ENCODE measurements at regions not wholly inside any gene's neighbourhood (a gene's known extent, or its start where the extent isn't known, plus 50 kb on each side); places are given as distances from the start of the nearest gene placed in this dataset.
"Not testable (repeated sequence)": the region's sequence is repeated elsewhere in the genome, so short reads cannot be mapped to it uniquely, and the experiment has no call there.

- Histone ChIP-seq H3K36me3 (ENCODE audit: control insufficient read depth, insufficient read depth, low read length) (no peaks in the 10 kb centered on the region), H3K27me3 (ENCODE audit: control insufficient read depth, insufficient read depth, low read length) (no peaks in the 10 kb centered on the region), H3K4me1 (ENCODE audit: control insufficient read depth, insufficient read depth, low read length) (peaks cover 38% of the 10 kb centered on the region), H3K27ac (ENCODE audit: low read depth, low read length) (peak overlapping the region; percentile 91), H3K9ac (ENCODE audit: low read length) (no peak overlapping the region), H3K4me3 (ENCODE audit: low read length) (no peak overlapping the region)
These were observed 50.1 kb upstream of the SIRPA start for GRCh38 chr20:1845163-1845523.

- no peak overlapping the region for H3K9ac ChIP-seq (ENCODE audit: low read length)
- H3K4me1 ChIP-seq (ENCODE audit: control insufficient read depth, insufficient read depth, low read length), result peaks cover 38% of the 10 kb centered on the region
- no peaks in the 10 kb centered on the region for H3K36me3 ChIP-seq (ENCODE audit: control insufficient read depth, insufficient read depth, low read length)
- no peak overlapping the region for H3K4me3 ChIP-seq (ENCODE audit: low read length)
- no peaks in the 10 kb centered on the region for H3K27me3 ChIP-seq (ENCODE audit: control insufficient read depth, insufficient read depth, low read length)
- H3K27ac ChIP-seq (ENCODE audit: low read depth, low read length), result peak overlapping the region; percentile 91
These were observed 50.7 kb upstream of the SIRPA start for GRCh38 chr20:1844325-1845162.

- no peaks in the 10 kb centered on the region for H3K36me3 ChIP-seq (ENCODE audit: control insufficient read depth, insufficient read depth, low read length)
- no peak overlapping the region for H3K9ac ChIP-seq (ENCODE audit: low read length)
- no peak overlapping the region for H3K4me3 ChIP-seq (ENCODE audit: low read length)
- H3K27me3 ChIP-seq (ENCODE audit: control insufficient read depth, insufficient read depth, low read length), result no peaks in the 10 kb centered on the region
- peaks cover 38% of the 10 kb centered on the region for H3K4me1 ChIP-seq (ENCODE audit: control insufficient read depth, insufficient read depth, low read length)
- peak overlapping the region; percentile 91 for H3K27ac ChIP-seq (ENCODE audit: low read depth, low read length)
These were observed 52.9 kb upstream of the SIRPA start for GRCh38 chr20:1842281-1842680.

- Histone ChIP-seq H3K36me3 (ENCODE audit: control insufficient read depth, insufficient read depth, low read length) (no peaks in the 10 kb centered on the region), H3K27ac (ENCODE audit: low read depth, low read length) (peak overlapping the region; percentile 91), H3K4me1 (ENCODE audit: control insufficient read depth, insufficient read depth, low read length) (peaks cover 38% of the 10 kb centered on the region), H3K4me3 (ENCODE audit: low read length) (no peak overlapping the region), H3K27me3 (ENCODE audit: control insufficient read depth, insufficient read depth, low read length) (no peaks in the 10 kb centered on the region), H3K9ac (ENCODE audit: low read length) (no peak overlapping the region)
These were observed 53.6 kb upstream of the SIRPA start for GRCh38 chr20:1841554-1842140.

GRCh38 chr20:1840817-1841553 lies 54.2 kb upstream of the SIRPA start:
- no peak overlapping the region for H3K9ac ChIP-seq (ENCODE audit: low read length)
- no peaks in the 10 kb centered on the region for H3K27me3 ChIP-seq (ENCODE audit: control insufficient read depth, insufficient read depth, low read length)
- H3K36me3 ChIP-seq (ENCODE audit: control insufficient read depth, insufficient read depth, low read length), result no peaks in the 10 kb centered on the region
- H3K4me1 ChIP-seq (ENCODE audit: control insufficient read depth, insufficient read depth, low read length), result peaks cover 38% of the 10 kb centered on the region
- peak overlapping the region; percentile 91 for H3K27ac ChIP-seq (ENCODE audit: low read depth, low read length)
- H3K4me3 ChIP-seq (ENCODE audit: low read length), result no peak overlapping the region

GRCh38 chr20:1839376-1840317 lies 55.6 kb upstream of the SIRPA start:
- H3K36me3 ChIP-seq (ENCODE audit: control insufficient read depth, insufficient read depth, low read length); H3K4me3 ChIP-seq (ENCODE audit: low read length); H3K27me3 ChIP-seq (ENCODE audit: control insufficient read depth, insufficient read depth, low read length); H3K9ac ChIP-seq (ENCODE audit: low read length): not testable (repeated sequence)
- Histone ChIP-seq H3K27ac (ENCODE audit: low read depth, low read length) (peak overlapping the region; percentile 91), H3K4me1 (ENCODE audit: control insufficient read depth, insufficient read depth, low read length) (peaks cover 32% of the 10 kb centered on the region)

GRCh38 chr20:1838556-1839279 lies 56.5 kb upstream of the SIRPA start:
- no peak overlapping the region for H3K9ac ChIP-seq (ENCODE audit: low read length)
- H3K4me3 ChIP-seq (ENCODE audit: low read length), result no peak overlapping the region
- H3K27me3 ChIP-seq (ENCODE audit: control insufficient read depth, insufficient read depth, low read length), result no peaks in the 10 kb centered on the region
- no peaks in the 10 kb centered on the region for H3K36me3 ChIP-seq (ENCODE audit: control insufficient read depth, insufficient read depth, low read length)
- no peak overlapping the region for H3K27ac ChIP-seq (ENCODE audit: low read depth, low read length)
- H3K4me1 ChIP-seq (ENCODE audit: control insufficient read depth, insufficient read depth, low read length), result peaks cover 24% of the 10 kb centered on the region

GRCh38 chr20:1835186-1836035 lies 59.8 kb upstream of the SIRPA start:
- H3K9ac ChIP-seq (ENCODE audit: low read length), result no peak overlapping the region
- H3K4me1 ChIP-seq (ENCODE audit: control insufficient read depth, insufficient read depth, low read length), result no peaks in the 10 kb centered on the region
- no peaks in the 10 kb centered on the region for H3K36me3 ChIP-seq (ENCODE audit: control insufficient read depth, insufficient read depth, low read length)
- H3K4me3 ChIP-seq (ENCODE audit: low read length), result no peak overlapping the region
- no peaks in the 10 kb centered on the region for H3K27me3 ChIP-seq (ENCODE audit: control insufficient read depth, insufficient read depth, low read length)
- no peak overlapping the region for H3K27ac ChIP-seq (ENCODE audit: low read depth, low read length)

GRCh38 chr20:1833728-1834726 lies 61.2 kb upstream of the SIRPA start:
- H3K4me3 ChIP-seq (ENCODE audit: low read length), result no peak overlapping the region
- H3K4me1 ChIP-seq (ENCODE audit: control insufficient read depth, insufficient read depth, low read length), result no peaks in the 10 kb centered on the region
- no peaks in the 10 kb centered on the region for H3K36me3 ChIP-seq (ENCODE audit: control insufficient read depth, insufficient read depth, low read length)
- no peak overlapping the region for H3K27ac ChIP-seq (ENCODE audit: low read depth, low read length)
- no peaks in the 10 kb centered on the region for H3K27me3 ChIP-seq (ENCODE audit: control insufficient read depth, insufficient read depth, low read length)
- H3K9ac ChIP-seq (ENCODE audit: low read length), result no peak overlapping the region

- Histone ChIP-seq H3K27me3 (ENCODE audit: control insufficient read depth, insufficient read depth, low read length) (no peaks in the 10 kb centered on the region), H3K27ac (ENCODE audit: low read depth, low read length) (no peak overlapping the region), H3K36me3 (ENCODE audit: control insufficient read depth, insufficient read depth, low read length) (no peaks in the 10 kb centered on the region), H3K9ac (ENCODE audit: low read length) (no peak overlapping the region), H3K4me3 (ENCODE audit: low read length) (no peak overlapping the region), H3K4me1 (ENCODE audit: control insufficient read depth, insufficient read depth, low read length) (no peaks in the 10 kb centered on the region)
These were observed 62.0 kb upstream of the SIRPA start for GRCh38 chr20:1833216-1833615.
